Retinal pigment epithelial cell (primary cell): ENCODE measurements at regions not wholly inside any gene's neighbourhood (a gene's known extent, or its start where the extent isn't known, plus 50 kb on each side); places are given as distances from the start of the nearest gene placed in this dataset.

Experiments
- DNase-seq: peaks from one replicate; pipeline ENCODE4 v3.0.0-alpha.2; 2010; ENCODE audit warnings: low read depth
- H3K4me3 ChIP-seq: 2 replicates; pipeline ENCODE4 v1.5.1; 2011; ENCODE audit warnings: mild to moderate bottlenecking, low read length, control low read depth, moderate library complexity
- CTCF ChIP-seq: conservative IDR thresholded peaks from 2 replicates; pipeline ENCODE4 v1.5.1; 2011; ENCODE audit warnings: low read depth, low read length, control low read depth, inconsistent platforms

- no peak overlapping the region for H3K4me3 ChIP-seq
- no peak for TF ChIP-seq CTCF
- DNase-seq = peak; percentile 16
Observed at GRCh38 chr3:89847955-89848354, 740.5 kb downstream of the EPHA3 start.

- peak; percentile 85 for TF ChIP-seq CTCF
- H3K4me3 ChIP-seq = no peak overlapping the region
- DNase-seq = peak; percentile 11
Observed at GRCh38 chr3:89851974-89852621, 744.7 kb downstream of the EPHA3 start.

- no peak for DNase-seq
- no peak overlapping the region for H3K4me3 ChIP-seq
- TF ChIP-seq CTCF = no peak
Observed at GRCh38 chr3:89859757-89860156, 752.3 kb downstream of the EPHA3 start.

GRCh38 chr3:89867286-89867685 lies 759.9 kb downstream of the EPHA3 start:
- no peak overlapping the region for H3K4me3 ChIP-seq
- no peak for DNase-seq
- TF ChIP-seq CTCF = no peak

- TF ChIP-seq CTCF = no peak
- DNase-seq = no peak
- H3K4me3 ChIP-seq = no peak overlapping the region
Observed at GRCh38 chr3:89876116-89876515, 768.7 kb downstream of the EPHA3 start.

GRCh38 chr3:89877230-89877629 lies 769.8 kb downstream of the EPHA3 start:
- no peak for TF ChIP-seq CTCF
- H3K4me3 ChIP-seq = no peak overlapping the region

GRCh38 chr3:89889386-89889785 lies 782.0 kb downstream of the EPHA3 start:
- no peak for TF ChIP-seq CTCF
- no peak for DNase-seq
- no peak overlapping the region for H3K4me3 ChIP-seq

More at GRCh38 chr3:89877230-89877629, 769.8 kb downstream of the EPHA3 start:
- DNase-seq = no peak
